PC-9 (cell line): ENCODE measurements at regions not wholly inside any gene's neighbourhood (a gene's known extent, or its start where the extent isn't known, plus 50 kb on each side); places are given as distances from the start of the nearest gene placed in this dataset.

Experiments
- EZH2 ChIP-seq: fragments of 200-600 bp; sonication (generic); IDR thresholded peaks from 2 replicates; pipeline ENCODE4 v1.8.0; 2017; ENCODE audit warnings: antibody characterized with exemption, low read depth
- TF ChIP-seq, protein P1 (sequence below): fragments of 200-600 bp; sonication (generic); conservative IDR thresholded peaks from 2 replicates; pipeline ENCODE4 v1.6.1; 2017; ENCODE audit warnings: mixed run types, antibody characterized with exemption, mild to moderate bottlenecking, moderate library complexity

DNA sequence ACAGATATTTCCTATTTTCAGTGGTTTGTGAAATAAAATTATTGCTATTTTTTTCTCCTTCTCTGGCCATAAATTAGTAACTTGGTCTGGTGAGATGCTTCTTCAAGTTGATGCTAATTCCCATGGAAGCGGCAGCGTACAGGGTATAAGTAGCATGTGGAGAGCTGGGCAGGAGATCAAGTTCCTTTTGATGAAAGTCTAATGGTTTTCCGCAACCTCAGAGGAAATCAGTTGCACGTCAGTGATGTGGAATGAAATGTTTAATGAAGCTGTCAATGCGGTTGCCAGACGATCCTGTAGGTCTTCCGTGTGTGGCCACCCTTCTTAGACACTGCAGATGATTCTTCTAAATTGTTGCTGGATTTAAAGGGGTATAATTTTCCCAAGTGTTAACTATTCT is 236.4 kb upstream of the GRM3 start:
- TF ChIP-seq, protein P1, sequence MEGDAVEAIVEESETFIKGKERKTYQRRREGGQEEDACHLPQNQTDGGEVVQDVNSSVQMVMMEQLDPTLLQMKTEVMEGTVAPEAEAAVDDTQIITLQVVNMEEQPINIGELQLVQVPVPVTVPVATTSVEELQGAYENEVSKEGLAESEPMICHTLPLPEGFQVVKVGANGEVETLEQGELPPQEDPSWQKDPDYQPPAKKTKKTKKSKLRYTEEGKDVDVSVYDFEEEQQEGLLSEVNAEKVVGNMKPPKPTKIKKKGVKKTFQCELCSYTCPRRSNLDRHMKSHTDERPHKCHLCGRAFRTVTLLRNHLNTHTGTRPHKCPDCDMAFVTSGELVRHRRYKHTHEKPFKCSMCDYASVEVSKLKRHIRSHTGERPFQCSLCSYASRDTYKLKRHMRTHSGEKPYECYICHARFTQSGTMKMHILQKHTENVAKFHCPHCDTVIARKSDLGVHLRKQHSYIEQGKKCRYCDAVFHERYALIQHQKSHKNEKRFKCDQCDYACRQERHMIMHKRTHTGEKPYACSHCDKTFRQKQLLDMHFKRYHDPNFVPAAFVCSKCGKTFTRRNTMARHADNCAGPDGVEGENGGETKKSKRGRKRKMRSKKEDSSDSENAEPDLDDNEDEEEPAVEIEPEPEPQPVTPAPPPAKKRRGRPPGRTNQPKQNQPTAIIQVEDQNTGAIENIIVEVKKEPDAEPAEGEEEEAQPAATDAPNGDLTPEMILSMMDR: no peak
- no peak for TF ChIP-seq EZH2
